GM12873 (cell line): ENCODE measurements at regions not wholly inside any gene's neighbourhood (a gene's known extent, or its start where the extent isn't known, plus 50 kb on each side); places are given as distances from the start of the nearest gene placed in this dataset.

Experiments
- TF ChIP-seq, protein P1 (sequence below): IDR thresholded peaks from 2 replicates; pipeline ENCODE4 v1.5.1; 2012; ENCODE audit warnings: low read depth, mild to moderate bottlenecking, moderate library complexity, low read length, control low read depth; ENCODE audit not compliant: insufficient read depth; ENCODE audit errors: missing control alignments

DNA sequence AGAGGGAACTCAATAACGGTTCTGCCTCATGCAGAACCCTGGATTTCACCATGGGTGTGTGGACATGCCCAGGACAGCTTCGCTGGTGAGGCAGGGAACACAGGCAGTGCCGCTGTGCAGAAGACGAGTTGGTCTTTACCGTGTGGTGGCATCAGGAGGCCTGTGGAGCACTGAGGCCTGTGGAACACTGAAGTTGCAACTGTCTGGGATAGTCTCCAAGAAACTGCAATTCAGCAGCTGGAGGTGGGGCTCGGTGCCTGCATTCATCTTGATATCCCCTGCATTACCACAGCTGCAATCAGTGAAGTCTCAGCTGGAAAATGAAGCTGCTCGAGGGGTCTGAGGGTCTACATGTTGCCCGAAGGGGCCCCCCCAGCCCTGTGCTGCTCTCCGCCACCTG is 202.4 kb upstream of the CDH4 start:
- TF ChIP-seq, protein P1, sequence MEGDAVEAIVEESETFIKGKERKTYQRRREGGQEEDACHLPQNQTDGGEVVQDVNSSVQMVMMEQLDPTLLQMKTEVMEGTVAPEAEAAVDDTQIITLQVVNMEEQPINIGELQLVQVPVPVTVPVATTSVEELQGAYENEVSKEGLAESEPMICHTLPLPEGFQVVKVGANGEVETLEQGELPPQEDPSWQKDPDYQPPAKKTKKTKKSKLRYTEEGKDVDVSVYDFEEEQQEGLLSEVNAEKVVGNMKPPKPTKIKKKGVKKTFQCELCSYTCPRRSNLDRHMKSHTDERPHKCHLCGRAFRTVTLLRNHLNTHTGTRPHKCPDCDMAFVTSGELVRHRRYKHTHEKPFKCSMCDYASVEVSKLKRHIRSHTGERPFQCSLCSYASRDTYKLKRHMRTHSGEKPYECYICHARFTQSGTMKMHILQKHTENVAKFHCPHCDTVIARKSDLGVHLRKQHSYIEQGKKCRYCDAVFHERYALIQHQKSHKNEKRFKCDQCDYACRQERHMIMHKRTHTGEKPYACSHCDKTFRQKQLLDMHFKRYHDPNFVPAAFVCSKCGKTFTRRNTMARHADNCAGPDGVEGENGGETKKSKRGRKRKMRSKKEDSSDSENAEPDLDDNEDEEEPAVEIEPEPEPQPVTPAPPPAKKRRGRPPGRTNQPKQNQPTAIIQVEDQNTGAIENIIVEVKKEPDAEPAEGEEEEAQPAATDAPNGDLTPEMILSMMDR: no peak

- TF ChIP-seq, protein P1: no peak
Observed at GRCh38 chr20:61050336-61050890, 201.6 kb upstream of the CDH4 start.

DNA sequence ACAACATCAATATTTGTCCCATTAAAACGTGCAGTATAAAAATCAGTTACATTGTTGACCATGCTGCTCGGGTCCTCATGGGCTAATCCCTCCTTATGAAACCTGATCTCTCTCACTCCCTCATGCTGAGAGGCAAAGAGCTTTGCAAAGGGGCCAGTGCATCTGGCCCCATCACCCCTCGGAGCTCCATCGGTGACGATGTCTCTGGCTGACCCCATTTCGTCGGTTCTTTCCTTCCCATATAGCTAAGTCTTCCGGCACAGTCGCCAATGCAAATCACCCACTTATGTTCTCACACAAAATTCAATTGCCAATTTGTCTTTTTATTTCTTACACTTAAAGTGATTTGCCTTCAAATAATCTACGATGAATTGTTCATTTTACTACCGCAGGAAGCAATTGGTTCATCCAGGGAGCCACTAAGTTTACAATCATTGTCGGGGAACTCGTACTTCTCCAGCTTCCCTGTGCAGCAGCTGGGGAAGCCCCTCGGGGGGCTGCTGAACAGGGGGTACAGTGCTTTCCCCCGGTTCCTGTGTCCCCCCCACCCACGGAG is 199.8 kb upstream of the CDH4 start:
- TF ChIP-seq, protein P1: no peak

DNA sequence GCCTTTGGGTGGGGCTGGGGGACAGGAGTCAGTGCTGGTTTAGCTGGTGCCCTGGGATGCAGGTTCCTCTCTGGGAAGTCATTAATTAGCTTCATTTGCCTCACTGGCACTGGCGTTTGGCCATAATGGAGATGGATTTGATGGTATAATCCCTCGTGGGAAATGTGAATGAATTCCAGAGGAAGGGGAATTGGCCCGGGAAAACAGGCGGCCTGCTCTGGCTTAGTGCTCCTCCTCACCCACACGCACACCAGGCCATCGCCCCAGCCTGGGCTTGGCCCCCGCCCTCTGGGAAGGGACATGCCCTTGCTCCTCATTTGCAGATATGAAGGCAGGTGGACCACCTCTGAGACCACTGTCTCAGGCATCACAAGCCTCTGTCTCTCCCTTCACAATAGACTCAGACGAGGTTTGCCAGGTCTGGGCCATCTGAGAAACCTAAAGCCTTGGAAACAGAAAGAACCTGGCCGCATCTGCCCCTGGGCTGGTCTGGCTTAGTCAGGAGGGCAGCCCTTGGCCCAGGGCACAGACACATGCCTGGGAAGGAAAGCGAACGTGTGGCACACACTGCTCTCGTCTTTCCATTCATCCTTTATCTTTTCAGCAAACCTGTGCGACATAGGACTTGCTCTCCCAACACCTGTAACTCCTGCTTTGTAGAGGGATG is 199.2 kb upstream of the CDH4 start:
- TF ChIP-seq, protein P1: no peak

GRCh38 chr20:61053487-61053886 is 198.6 kb upstream of the CDH4 start:
- TF ChIP-seq, protein P1: no peak

DNA sequence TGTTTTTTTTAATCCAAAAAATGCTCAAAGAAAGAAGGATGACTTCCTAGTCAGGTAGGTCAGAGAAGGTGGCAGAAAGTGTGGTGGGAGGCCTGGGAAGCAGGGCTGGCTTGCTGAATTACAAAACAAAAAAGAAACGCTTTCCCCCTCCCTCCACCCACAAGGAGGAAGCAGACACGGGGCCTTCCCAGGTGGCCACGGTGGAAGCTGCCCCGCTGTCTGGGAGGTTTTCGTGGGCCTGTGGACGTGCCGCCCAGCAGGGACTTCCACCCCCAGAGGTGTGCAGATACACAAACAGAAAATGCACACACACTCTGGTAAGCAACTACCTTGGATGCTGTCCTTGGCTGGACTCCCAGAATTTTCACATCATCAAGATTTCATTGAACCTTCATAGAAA is 198.2 kb upstream of the CDH4 start:
- TF ChIP-seq, protein P1: no peak

GRCh38 chr20:61054411-61054810 is 197.7 kb upstream of the CDH4 start:
- TF ChIP-seq, protein P1: no peak
